Stimulated activated naive CD8-positive, alpha-beta T cell treated with anti-CD3 and anti-CD28 coated beads, Interleukin-15, amount 100 ng/mL, for 72 hours (primary cell): ENCODE measurements at regions not wholly inside any gene's neighbourhood (a gene's known extent, or its start where the extent isn't known, plus 50 kb on each side); places are given as distances from the start of the nearest gene placed in this dataset.

ENCODE experiments used
- ATAC-seq: fragments of 150-1000 bp; cut with Tn5 transposase; 2 replicates; pipeline ENCODE4 v1.10.0; 2021; ENCODE audit warnings: mild to moderate bottlenecking, moderate library complexity
- DNase-seq, 2 donors: peaks; one replicate each; pipeline ENCODE4 v3.0.0; 2021 to 2022
- H3K27ac Mint-ChIP-seq, 2 donors: one replicate each; pipeline ENCODE4 v1.8.0; 2022; ENCODE audit warnings: mild to moderate bottlenecking in 2 of 2, mixed read lengths in 2 of 2, moderate library complexity in 2 of 2
- H3K27me3 Mint-ChIP-seq: one replicate; pipeline ENCODE4 v1.8.0; 2022; ENCODE audit warnings: mixed read lengths
- H3K4me1 Mint-ChIP-seq: one replicate; pipeline ENCODE4 v1.8.0; 2022; ENCODE audit warnings: mild to moderate bottlenecking, mixed read lengths
- H3K4me3 Mint-ChIP-seq, 2 donors: one replicate each; pipeline ENCODE4 v1.8.0; 2022; ENCODE audit warnings: mild to moderate bottlenecking in 2 of 2, mixed read lengths in 2 of 2, moderate library complexity in 1 of 2
- H3K9me3 Mint-ChIP-seq, 2 donors: one replicate each; pipeline ENCODE4 v1.8.0; 2022; ENCODE audit warnings: mixed read lengths in 2 of 2

DNA sequence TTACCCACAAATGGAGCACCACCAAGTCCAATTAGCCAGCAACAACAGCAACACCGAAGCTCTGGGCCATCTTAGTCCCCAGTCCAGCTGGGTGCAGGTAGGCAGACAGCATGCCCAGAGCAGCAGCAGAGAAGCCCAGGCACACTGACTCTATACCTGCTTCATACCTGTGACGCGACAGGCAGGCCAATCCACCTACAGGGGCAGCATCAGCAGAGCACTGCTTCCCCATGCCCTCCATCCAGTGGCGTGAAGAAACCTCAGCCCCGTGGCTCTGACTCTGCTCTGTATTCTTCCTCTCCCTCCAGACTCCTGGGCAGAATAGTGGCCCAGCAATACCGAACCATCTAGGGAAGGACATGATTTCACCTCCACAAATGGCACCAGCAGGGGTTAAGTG lies 191.7 kb downstream of the AKR1D1 start:
- DNase-seq = no peak
- no peaks in the 10 kb centered on the region for H3K9me3 Mint-ChIP-seq
- no peak overlapping the region for H3K4me3 Mint-ChIP-seq
- H3K27ac Mint-ChIP-seq = peak overlapping the region; percentile 8 to 61
- H3K4me1 Mint-ChIP-seq = no peaks in the 10 kb centered on the region
- ATAC-seq = no peak
- H3K27me3 Mint-ChIP-seq = no peaks in the 10 kb centered on the region

DNA sequence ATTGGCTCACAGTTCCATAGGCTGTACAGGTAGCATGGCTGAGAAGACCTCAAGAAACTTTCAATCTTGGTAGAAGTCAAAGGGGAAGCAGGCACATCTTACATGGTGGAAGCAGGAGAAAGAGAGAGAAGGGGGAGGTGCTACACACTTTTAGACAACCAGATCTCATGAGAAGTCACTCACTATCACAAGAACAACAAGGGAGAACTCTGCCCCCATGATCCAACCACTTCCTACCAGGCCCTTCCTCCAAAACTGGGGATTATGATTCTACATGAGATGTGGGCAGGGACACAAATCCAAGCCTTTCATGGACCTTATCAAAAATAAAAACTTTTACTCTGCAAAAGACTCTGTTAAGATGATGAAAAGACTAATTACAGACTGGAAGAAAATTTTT lies 183.2 kb upstream of the TRIM24 start:
- no peak for ATAC-seq
- Mint-ChIP-seq H3K27ac (no peak overlapping the region), H3K9me3 (no peaks in the 10 kb centered on the region), H3K4me1 (no peaks in the 10 kb centered on the region), H3K4me3 (no peak overlapping the region), H3K27me3 (no peaks in the 10 kb centered on the region)
- no peak for DNase-seq

DNA sequence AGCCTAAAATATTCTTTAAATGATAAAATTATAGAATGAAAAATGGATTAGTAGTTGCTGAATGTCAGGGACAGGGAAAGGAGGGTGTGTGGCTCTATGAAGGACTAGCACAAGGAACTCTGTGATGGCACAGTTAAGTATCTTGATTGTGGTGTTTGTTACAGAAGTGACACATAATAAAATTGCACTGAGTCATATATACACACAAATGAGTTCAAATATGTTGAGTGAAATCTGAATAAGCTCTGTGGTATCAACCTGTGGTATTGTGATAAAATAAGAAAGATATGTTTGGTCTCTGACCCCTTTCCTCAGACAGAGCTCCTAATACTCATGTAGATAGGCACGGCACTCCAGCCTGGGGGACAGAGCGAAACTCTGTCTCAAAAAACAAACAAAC lies 181.5 kb upstream of the TRIM24 start:
- Mint-ChIP-seq H3K4me3 (no peak overlapping the region), H3K9me3 (no peaks in the 10 kb centered on the region), H3K27me3 (no peaks in the 10 kb centered on the region), H3K27ac (no peak overlapping the region), H3K4me1 (no peaks in the 10 kb centered on the region)
- ATAC-seq (no peak), DNase-seq (no peak)

DNA sequence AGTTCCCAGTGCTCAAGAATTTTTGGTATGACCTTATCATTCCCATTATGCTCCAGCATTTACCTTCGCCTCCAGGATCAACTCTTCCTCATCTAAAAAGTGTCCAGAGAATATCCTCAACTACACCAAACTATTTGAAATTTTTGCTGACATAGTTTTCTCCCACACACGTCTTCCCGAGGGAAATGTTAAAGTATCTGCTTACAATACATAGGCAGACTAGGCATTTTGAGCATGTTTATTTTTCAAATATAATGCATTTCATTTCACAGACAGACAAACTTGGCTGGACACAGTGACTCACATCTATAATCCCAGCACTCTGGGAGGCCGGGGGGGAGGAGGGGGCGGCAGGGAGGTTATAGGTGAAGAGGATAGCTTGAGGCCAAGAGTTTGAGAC lies 177.1 kb upstream of the TRIM24 start:
- Mint-ChIP-seq H3K4me1 (no peaks in the 10 kb centered on the region), H3K4me3 (no peak overlapping the region), H3K9me3 (no peaks in the 10 kb centered on the region), H3K27me3 (no peaks in the 10 kb centered on the region), H3K27ac (no peak overlapping the region)
- DNase-seq (no peak), ATAC-seq (no peak)

DNA sequence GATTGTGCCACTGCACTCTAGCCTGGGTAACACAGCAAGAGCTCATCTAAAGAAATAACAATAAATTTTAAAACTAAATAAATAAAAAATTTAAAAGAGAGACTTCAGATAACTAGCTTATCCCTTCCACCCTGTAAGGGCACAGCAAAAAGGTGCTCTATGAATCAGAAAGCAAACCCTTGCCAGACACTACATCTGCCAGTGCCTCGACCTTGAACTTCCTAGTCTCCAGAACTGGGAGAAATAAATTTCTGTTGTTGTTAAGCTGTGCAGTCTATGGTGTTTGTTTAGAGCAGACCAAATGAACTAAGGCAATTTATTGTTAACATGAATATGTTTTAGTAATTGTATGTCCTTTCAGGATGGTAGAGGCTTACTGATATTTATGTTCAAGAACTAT lies 174.9 kb upstream of the TRIM24 start:
- Mint-ChIP-seq H3K4me1 (no peaks in the 10 kb centered on the region), H3K9me3 (peaks cover 9 to 14% of the 10 kb centered on the region in 2 donors), H3K27me3 (no peaks in the 10 kb centered on the region), H3K27ac (no peak overlapping the region), H3K4me3 (no peak overlapping the region)
- no peak for DNase-seq
- ATAC-seq = no peak

DNA sequence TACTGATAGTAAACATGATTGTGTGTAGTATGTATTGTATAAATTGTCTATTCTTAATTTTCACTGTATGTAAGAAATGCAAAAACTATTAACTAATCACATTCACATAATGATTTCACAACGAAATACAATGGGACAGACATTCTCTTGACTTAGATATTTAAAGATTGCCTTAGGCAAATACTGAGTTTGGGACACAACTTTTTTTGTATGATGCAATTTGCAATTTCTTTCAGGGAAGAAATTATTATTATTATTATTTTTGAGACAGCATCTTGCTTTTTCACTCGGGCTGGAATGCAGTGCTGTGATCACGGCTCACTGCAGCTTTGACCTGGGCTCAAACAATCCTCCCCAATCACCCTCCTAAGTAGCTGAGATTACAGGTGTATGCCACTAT lies 173.2 kb upstream of the TRIM24 start:
- Mint-ChIP-seq H3K9me3 (peaks cover 15 to 16% of the 10 kb centered on the region in 2 donors), H3K27ac (no peak overlapping the region), H3K4me3 (no peak overlapping the region), H3K27me3 (no peaks in the 10 kb centered on the region), H3K4me1 (no peaks in the 10 kb centered on the region)
- no peak for ATAC-seq
- DNase-seq = no peak

DNA sequence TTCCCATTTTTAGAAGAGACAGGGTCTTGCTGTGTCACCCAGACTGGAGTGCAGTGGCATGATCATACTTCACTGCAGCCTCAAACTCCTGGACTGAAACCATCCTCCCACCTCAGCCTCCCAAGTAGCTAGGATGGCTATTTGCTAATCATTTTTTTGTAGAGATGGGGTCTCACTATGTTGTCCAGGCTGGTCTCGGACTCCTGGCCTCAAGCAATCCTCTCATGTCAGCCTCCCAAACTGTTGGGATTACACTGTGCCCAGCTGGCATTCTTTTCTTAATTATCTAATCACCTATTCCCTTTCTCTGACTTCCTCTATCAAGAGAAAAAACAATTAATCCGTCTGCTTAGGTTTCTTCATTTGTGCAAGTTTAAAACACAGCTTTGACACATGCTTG lies 172.5 kb upstream of the TRIM24 start:
- ATAC-seq (no peak), DNase-seq (no peak)
- H3K9me3 Mint-ChIP-seq = peaks cover 15 to 16% of the 10 kb centered on the region in 2 donors
- no peaks in the 10 kb centered on the region for H3K27me3 Mint-ChIP-seq
- H3K4me3 Mint-ChIP-seq = no peak overlapping the region
- H3K27ac Mint-ChIP-seq = no peak overlapping the region
- no peaks in the 10 kb centered on the region for H3K4me1 Mint-ChIP-seq

DNA sequence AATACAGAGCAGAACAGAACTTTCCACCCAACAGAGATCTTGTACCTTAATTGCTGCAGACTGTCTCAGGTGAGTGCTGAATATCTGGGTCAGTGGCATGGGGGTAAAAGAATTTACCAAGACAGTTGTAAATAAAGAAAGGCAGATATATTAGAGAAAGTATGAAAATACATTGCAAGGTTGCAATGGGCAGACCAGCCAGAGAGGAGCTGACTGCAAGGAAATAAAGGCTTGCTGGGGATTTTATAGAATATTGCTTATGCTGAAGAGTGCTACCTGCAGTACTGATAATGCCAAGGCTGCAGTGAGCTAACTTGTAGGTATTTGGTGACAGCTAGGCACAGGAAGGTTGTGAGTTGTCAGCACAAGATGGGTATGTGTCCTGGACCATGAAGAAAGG lies 171.0 kb upstream of the TRIM24 start:
- DNase-seq (no peak), ATAC-seq (no peak)
- Mint-ChIP-seq H3K27me3 (no peaks in the 10 kb centered on the region), H3K9me3 (peaks cover 15 to 16% of the 10 kb centered on the region in 2 donors), H3K4me3 (no peak overlapping the region), H3K27ac (no peak overlapping the region), H3K4me1 (no peaks in the 10 kb centered on the region)

DNA sequence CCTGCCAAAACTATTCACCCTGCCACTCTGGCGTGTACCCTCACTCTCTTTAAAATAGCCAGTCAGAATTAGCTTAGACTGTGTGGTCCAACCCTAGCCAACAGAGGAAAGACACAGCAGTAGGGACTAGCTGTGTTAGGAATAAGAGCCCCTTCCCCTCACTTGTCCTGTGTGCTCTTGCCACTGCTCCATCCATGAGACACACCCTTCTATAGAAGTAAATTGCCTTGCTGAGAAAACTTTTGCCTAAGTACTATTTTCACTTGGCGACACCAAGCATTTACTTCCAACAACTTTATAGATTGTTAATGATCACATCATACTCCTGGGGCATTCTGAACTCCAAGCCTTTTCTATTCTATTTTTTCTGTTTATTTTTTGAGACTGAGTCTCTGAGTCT lies 170.2 kb upstream of the TRIM24 start:
- peaks cover 15 to 16% of the 10 kb centered on the region in 2 donors for H3K9me3 Mint-ChIP-seq
- no peaks in the 10 kb centered on the region for H3K4me1 Mint-ChIP-seq
- H3K27me3 Mint-ChIP-seq = no peaks in the 10 kb centered on the region
- no peak overlapping the region for H3K27ac Mint-ChIP-seq
- no peak for ATAC-seq
- DNase-seq = no peak
- no peak overlapping the region for H3K4me3 Mint-ChIP-seq

DNA sequence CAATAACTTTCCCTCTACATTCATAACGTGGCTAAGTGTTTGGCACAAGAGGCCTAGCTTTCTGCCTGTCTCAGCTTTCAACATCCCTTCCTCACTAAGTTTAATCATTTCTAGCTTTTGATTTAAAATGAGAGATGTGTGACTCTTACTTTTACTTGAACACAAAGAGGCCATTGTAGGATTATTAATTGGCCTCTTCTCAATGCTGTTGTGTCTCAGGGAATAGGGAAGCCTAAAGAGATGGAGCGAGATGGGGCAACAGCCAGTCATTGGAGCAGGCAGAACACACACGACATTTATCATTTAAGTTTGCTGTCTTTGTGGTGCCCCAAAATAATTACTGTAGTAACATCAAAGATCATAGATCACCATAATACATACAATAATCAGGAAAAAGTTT lies 167.1 kb upstream of the TRIM24 start:
- ATAC-seq (no peak), DNase-seq (no peak)
- H3K27ac Mint-ChIP-seq = no peak overlapping the region
- no peaks in the 10 kb centered on the region for H3K4me1 Mint-ChIP-seq
- no peaks in the 10 kb centered on the region for H3K27me3 Mint-ChIP-seq
- peaks cover 15 to 16% of the 10 kb centered on the region in 2 donors for H3K9me3 Mint-ChIP-seq
- no peak overlapping the region for H3K4me3 Mint-ChIP-seq

DNA sequence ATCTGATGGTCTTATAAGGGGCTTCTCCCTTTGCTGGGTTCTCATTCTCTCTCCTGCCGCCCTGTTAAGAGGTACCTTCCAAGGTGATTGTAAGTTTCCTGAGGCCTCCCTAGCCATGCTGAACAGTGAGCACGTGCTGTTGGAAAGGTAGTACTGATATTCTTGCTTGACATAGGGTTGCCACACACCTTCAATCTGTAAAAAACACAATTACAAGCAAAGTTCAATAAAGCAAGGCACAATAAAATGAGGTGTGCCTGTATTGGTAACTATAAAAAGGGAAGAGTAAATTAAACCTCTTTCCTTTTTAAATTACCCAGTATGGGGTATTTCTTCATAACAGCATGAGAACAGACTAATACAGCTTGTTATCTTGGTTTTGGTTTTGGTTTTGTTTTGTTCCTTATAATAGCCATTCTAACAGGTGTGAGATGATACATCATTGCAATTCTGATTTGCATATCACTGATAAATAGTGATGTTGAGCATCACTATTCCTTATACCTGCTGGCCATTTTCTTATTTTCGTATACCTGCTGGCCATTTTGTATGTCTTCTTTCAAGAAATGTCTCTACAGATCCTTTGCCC lies 164.9 kb upstream of the TRIM24 start:
- Mint-ChIP-seq H3K27me3 (no peaks in the 10 kb centered on the region), H3K4me1 (no peaks in the 10 kb centered on the region), H3K27ac (peak overlapping the region in 1 of 2 donors; percentile 30), H3K4me3 (no peak overlapping the region), H3K9me3 (peaks cover under 1 to 7% of the 10 kb centered on the region in 2 donors)
- DNase-seq = no peak
- no peak for ATAC-seq

DNA sequence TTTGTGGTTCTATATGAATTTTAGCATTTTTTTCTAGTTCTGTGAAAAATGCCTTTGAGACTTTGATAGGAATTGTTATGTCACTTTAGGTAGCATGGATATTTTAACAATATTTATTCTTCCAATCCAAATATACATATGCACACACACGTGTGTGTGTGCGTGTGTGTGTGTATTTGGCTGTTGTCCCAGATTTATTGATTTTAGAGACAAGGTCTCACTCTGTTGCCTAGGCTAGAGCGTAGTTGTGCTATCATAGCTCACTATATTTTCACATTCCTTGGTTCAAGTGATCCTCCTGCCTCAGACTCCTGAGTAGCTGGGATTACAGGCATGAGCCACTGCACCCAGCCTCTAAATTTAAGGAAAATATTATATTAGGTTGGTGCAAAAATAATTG lies 162.5 kb upstream of the TRIM24 start:
- ATAC-seq (no peak), DNase-seq (no peak)
- H3K4me1 Mint-ChIP-seq = no peaks in the 10 kb centered on the region
- H3K27ac Mint-ChIP-seq = no peak overlapping the region
- no peak overlapping the region for H3K4me3 Mint-ChIP-seq
- no peaks in the 10 kb centered on the region for H3K27me3 Mint-ChIP-seq
- no peaks in the 10 kb centered on the region for H3K9me3 Mint-ChIP-seq

DNA sequence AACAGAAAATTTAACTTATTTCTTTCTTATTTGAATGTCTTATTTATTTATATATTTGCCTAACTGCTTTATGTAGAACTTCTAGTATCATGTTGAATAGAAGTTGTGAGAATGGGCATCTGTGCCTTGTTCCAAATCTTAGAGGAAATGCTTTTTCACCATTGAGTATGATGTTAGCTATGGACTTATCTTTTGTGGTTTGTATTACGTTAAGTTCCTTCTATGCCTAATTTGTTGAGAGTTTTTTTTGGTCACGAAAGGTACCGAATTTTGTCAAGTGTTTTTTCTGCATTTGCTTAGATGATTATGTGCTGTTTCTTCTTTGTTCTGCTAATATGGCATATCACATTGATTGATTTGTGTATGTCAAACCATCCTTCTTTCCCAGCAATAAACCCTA lies 161.0 kb upstream of the TRIM24 start:
- no peak overlapping the region for H3K27ac Mint-ChIP-seq
- H3K9me3 Mint-ChIP-seq = no peaks in the 10 kb centered on the region
- no peaks in the 10 kb centered on the region for H3K4me1 Mint-ChIP-seq
- no peak overlapping the region for H3K4me3 Mint-ChIP-seq
- no peak for DNase-seq
- no peak for ATAC-seq
- H3K27me3 Mint-ChIP-seq = no peaks in the 10 kb centered on the region

DNA sequence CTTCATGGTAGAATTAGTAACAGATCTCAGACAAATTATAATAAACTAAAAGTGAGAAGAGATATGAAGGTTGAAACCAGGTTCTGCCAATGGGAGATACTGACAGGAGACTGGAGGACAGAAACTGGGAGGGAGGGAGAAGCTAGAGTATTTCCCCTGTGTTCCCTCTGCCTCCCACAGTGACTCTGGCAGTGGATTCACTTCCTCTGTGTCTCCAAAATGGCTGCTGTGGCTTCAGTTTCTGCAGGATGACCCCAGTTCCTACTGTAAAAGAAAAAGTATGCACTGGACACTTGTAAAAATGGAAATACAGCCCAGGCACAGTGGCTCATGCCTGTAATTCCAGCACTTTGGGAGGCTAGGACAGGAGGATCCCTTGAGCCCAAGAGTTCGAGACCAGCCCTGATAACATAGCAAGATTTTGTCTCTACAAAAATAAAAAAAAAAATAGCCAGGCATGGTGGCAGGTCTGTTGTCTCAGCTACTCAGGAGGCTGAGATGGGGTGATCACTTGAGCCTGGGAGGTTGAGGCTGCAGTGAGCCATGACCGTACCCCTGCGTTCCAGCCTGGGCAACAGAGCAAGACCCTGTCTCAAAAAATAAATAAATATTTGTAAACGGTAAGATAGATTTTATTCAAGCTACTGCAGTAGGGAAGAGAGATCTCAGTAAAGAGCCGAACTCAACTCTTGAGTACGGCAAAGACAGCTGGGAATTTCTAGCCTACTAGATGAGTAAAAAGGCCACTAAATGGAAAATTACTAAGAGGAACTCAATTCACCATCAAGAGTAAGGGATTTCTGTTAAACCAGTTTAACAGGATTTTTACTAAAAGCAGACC lies 156.6 kb upstream of the TRIM24 start:
- Mint-ChIP-seq H3K4me3 (no peak overlapping the region), H3K9me3 (no peaks in the 10 kb centered on the region), H3K4me1 (no peaks in the 10 kb centered on the region), H3K27ac (no peak overlapping the region), H3K27me3 (no peaks in the 10 kb centered on the region)
- DNase-seq (no peak), ATAC-seq (no peak)

DNA sequence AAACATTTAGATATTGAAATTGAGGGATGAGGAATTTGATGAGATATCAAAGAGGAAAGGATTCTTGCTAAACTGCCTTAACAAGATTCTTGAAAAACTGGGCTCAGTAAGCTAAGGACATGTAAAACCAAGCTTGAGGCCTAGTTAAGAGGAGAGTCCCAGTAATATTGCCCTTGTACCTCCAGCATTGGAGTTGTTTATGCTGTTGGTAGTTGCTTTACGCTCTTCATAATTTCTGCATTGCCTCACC lies 156.1 kb upstream of the TRIM24 start:
- no peak for DNase-seq
- no peaks in the 10 kb centered on the region for H3K27me3 Mint-ChIP-seq
- H3K4me1 Mint-ChIP-seq = no peaks in the 10 kb centered on the region
- H3K27ac Mint-ChIP-seq = peak overlapping the region in 1 of 2 donors; percentile 76
- no peaks in the 10 kb centered on the region for H3K9me3 Mint-ChIP-seq
- H3K4me3 Mint-ChIP-seq = no peak overlapping the region
- ATAC-seq = no peak

DNA sequence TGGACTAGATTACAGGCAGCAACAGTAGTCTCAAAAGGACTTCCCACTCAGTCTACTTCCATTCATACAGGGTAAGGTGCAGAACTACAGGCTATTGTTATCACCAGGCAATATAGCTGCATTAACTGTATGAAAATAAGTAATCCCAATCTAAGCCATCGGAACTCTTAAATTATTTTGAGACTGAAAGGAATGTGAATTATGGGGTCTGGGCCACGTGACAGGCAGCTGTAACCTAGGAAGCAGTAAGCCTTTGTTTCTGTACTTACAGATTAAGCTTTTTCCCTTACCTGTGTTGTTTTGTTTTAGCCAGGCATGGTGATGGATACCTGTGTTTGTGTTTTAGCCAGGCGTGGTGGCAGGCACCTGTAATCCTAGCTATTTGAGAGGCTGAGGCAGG lies 152.4 kb upstream of the TRIM24 start:
- H3K4me3 Mint-ChIP-seq = no peak overlapping the region
- ATAC-seq (no peak), DNase-seq (no peak)
- no peaks in the 10 kb centered on the region for H3K4me1 Mint-ChIP-seq
- H3K9me3 Mint-ChIP-seq = no peaks in the 10 kb centered on the region
- H3K27me3 Mint-ChIP-seq = no peaks in the 10 kb centered on the region
- no peak overlapping the region for H3K27ac Mint-ChIP-seq

DNA sequence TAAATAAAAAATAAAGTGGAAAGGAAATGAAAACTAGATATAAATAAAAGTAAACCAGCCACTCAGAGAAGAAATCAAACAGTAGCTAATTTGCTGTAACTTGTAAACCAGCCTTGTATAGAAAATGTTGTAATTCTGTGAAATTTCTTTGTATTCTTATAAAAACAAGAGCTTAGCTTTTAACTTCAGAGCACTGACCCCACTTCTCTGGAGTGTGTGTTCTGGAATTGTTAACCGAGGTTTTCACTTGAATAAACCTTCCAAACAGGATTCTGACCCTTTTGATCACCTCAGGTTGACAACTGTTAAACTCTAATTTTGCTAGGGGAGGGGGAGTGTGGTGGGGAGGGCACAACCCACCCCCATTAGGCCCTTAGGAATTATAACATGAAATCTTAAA lies 151.9 kb upstream of the TRIM24 start:
- Mint-ChIP-seq H3K4me3 (no peak overlapping the region), H3K4me1 (no peaks in the 10 kb centered on the region), H3K27me3 (no peaks in the 10 kb centered on the region), H3K27ac (no peak overlapping the region), H3K9me3 (no peaks in the 10 kb centered on the region)
- no peak for ATAC-seq
- no peak for DNase-seq
